Stimulated activated CD8-positive, alpha-beta memory T cell treated with anti-CD3 and anti-CD28 coated beads, Interleukin-2, amount 100 ng/mL, for 48 hours (primary cell): ENCODE measurements at regions not wholly inside any gene's neighbourhood (a gene's known extent, or its start where the extent isn't known, plus 50 kb on each side); places are given as distances from the start of the nearest gene placed in this dataset.

ENCODE experiments used
- DNase-seq, 2 donors: peaks; one replicate each; pipeline ENCODE4 v3.0.0-alpha.2; 2020; ENCODE audit warnings: low read depth in 2 of 2

- no peak for DNase-seq
Observed at GRCh38 chr1:25104932-25105561, 127.3 kb downstream of the SYF2 start.

- DNase-seq: no peak
Observed at GRCh38 chr1:25103164-25103795, 129.0 kb downstream of the SYF2 start.

GRCh38 chr1:25100151-25100833, 132.0 kb downstream of the SYF2 start:
- no peak for DNase-seq

DNA sequence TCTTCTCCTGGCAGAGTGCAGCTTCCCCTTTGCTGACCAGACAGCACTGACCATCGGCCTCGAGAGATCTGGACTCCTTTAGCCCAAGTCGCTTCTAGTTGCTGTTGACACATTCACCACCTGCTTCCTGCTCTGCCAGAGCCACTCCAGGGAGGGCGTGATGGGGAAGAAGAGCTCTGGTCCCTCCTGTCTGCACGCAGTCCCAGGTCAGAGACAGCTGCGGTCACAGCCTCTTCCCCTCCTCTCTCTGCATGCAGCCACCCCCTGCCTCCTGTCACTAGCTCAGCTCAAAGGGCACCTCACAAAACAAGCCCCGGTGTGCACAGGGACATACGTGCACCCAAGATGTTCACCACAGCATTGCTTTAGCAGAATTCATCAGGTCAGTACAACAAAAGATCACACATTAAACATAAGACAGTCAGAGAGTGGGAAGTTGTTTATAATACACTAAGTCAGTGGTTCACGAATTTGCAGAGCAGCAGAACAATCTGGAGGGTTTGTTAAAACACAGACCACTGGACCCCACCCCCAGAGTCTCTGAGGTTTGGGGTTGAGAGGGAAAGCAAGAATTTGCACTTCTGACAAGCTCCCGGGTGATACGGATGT, 132.9 kb downstream of the SYF2 start:
- DNase-seq: peak; percentile 30 to 45

DNA sequence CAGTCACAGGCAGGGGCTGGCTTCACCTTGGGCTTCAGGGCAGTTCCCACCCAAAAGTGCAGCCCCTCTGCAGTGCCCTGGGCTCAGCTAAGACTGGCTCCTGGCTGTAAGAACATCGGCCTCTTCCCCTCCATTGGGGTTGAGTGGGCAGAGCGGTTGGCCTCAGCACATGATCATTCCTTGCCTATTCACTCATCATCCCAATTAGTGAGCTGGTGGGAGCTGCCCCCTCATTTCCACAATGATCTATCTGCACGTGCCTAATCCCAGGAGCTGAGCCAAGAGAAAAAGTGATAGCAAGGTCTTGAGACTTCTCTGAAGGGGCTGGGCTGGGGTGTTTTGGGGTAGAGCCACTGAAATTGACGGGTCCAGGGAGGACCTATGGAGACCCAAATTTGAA, 133.6 kb downstream of the SYF2 start:
- DNase-seq: no peak

DNA sequence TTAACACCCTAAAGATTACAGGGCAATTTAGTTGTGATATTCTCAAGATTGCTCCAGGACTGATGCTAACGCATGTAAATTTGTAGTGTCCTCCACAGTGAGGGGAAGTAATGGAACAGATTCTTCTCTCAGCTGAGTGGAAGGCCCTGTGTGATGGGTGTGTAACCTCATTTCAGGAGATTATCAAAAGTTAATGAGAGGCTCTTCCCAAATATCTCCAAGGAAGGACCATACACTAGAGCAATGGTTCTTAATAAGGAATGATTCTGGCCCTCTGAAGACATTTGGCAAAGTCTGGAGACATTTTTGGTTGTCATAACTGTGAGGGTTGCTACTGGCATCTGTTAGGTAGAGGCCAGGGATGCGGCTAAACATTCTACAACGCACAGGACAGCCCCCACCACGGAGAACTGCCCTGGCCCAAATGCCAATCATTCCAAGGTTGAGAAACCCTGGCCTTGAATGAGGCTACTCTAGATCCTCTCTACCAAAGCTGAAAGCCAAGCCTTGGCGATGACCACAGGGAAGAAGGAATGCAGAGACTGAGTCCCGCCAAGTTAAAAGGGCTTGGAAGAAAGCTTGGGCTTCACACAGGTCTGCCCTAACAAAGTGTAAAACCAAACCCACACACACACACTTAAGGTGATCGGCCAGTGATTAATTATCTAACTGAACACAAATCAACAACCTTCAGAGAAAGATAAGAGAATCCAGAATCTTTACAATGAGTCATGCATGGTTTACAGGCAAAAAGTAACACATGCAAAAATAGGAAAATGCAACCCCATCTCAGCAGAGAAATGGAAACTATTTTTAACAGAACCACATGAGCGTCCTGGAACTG, 135.8 kb downstream of the SYF2 start:
- no peak for DNase-seq

GRCh38 chr1:25095635-25096200, 136.6 kb downstream of the SYF2 start:
- DNase-seq: no peak

DNA sequence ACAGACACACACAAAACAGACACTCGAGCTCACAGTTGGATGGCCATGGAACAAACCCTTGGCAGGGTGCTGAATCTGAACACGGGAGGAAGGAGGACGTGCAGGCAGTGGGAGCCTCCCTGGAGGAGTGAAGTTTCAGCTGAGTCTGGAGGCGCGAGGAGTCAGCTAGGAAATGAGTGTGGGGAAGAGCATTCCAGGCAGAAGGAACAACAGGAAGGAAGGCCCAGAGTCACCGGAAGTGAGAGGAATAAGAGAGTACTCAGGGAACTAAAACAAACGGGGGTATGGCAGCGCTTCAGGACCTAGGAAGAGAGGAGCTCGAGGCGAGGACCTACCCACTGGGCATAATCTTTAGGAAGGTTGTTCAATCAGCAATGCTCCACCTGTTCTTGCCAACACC, 137.3 kb downstream of the SYF2 start:
- DNase-seq: no peak

DNA sequence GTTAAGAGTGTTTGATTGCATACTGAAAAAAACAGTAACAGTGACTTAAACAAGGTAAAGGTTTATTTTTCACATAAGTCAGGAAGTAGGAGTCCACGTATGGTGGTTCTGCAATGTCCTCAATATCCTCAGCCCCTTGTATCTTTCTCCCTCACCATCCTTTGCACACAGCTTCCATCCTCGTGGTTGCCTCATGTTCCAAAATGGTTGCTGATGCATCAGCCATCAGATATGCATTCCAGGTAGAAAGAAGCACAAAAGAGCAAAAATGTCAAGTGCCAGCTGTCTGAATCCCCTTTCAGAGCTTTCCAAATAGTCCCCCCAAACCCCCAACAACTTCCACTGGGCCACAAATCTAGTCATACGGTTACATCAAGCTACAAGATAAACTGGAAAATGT, 138.1 kb downstream of the SYF2 start:
- DNase-seq: no peak

GRCh38 chr1:25091658-25092057, 140.6 kb downstream of the SYF2 start:
- DNase-seq: no peak

DNA sequence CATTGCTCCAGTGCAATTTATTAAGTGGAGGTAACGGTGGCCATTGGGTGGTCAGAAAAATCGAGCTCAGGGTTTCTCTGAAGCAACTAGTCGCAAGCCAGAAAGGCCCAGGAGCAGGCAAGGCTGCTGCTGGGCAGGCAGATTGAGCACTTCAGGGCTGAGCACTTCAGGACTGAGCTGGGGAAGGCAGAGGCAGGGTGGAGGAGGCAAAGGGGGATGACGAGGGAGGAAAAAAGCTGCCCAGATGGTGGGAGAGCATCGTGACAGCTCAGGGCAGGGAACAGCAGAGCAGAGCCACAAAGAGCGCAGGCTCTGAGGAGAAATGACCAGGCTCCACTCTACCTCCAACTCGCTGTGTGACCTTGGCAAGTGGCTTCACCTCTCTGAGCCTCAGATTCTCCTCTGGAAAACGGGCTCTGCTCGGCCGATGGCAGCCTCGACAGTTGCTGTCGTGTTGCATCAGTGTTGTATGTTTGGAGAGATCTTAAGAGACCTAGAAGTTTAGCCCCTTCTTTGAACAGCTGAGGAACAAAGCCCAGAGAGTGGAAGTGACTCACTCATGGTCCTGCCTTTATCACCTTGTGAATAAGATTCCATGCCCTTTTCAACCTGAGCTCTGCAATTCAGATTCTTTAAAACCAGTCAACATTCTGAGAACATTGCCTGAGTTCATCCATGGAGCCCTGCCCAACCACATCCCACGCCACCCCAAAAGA, 141.4 kb downstream of the SYF2 start:
- DNase-seq: no peak

- DNase-seq: no peak
Observed at GRCh38 chr1:25089772-25090171, 142.5 kb downstream of the SYF2 start.

DNA sequence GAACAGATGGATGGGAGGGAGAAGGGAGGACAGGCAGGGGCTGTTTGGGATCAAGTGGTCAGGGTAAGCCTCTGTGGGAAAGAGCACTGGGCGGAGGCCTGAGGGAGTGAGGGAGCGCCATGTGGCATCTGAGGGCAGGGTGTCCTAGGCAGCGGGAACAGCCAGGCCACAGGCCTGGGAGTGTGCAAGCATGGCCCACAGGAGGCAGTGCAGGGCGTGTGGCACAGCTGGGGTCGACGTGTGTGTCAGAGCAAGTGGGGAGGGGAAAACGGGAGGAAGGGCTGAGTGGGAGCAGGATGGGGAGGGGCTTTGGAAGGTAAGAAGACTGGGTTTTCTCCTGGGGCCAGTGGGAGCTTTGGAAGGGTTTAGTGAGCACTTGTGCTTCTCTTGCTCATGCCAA, 143.4 kb downstream of the SYF2 start:
- DNase-seq: no peak

GRCh38 chr1:25088180-25088701, 144.1 kb downstream of the SYF2 start:
- DNase-seq: no peak

DNA sequence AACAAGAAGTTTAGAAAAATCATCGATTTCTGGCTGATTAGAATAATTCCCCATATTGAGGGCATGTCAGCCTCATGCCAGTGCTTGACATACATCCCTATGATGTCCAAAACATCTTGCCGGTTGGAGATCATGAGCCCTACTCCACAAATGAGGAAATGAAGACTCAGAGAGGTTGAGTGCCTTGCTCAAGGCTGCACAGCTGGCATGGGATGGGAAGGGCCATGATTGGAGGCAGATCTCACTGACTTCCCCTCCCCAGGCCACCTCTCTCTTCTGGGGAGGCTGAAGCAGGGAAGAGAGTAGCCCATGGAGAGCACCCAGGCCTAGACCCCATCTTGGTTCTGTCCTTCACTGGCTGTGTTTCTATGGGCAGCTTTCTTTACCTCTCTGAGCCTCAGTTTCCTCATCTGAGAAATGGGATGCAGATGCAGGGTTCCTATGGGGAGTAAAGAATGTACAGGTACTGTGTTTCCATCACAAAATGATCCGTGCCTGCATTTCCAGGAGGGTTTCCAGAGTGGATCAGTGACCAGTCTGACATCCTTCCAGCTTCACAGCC, 145.7 kb downstream of the SYF2 start:
- no peak for DNase-seq

DNA sequence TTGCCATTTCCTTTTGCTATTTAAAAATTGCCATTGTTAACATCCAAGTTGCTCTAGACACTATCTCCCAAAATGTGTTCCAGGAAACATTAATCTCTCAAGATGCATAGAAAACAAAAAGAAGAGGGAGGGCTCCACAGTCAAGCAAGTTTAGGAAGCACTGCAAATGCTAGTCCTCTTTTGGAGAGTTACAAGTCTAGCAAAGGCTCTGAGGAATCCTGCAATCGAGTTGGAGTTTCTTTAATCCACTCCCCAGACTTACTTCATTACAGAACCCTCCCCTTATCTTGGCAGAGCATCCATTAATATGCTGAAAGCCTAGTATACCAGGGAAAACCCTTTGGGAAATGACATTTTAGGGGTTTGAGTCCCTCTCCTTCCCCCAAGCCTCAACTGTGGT, 147.9 kb downstream of the SYF2 start:
- no peak for DNase-seq

DNA sequence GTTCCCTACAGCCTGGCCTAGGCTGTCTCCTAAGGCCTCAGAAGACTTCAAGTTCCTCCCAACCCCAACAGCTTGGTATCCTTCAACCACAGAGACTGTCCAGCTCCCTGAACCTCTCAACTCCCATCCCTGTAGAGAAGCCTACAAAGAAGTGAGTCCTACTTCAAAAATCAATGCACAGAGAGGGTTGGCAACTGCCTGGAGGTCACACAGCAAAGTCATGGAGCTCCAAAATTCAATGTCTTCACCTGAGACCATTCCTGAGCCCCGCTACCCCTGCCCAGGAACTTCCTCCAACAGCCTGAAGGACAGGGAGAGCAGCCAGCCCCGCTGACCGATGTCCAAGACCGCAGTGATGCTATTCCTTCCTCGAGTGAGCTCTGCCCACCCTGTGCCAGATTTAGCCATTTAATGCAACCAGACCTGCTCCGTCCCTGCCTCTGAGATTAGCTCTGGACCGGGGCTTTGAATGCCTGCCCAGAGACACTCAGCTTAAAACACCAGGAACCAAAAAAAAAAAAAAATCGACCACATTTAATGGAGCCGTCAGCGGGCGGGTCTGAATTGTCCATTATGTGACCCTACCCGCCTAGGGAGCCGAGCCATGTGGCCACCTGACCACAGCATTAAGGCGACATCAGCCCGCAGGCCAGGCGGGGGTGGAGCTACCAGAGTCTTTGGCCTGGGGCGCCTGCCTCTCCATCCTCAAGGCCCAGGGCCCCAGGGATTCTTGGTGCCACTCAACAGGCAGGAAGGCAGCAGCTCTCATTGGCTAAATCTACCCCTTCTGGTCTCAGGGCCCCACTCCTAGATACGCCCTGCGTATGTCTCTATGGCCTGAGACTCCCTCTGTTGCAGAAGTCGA, 148.6 kb downstream of the SYF2 start:
- DNase-seq: no peak

DNA sequence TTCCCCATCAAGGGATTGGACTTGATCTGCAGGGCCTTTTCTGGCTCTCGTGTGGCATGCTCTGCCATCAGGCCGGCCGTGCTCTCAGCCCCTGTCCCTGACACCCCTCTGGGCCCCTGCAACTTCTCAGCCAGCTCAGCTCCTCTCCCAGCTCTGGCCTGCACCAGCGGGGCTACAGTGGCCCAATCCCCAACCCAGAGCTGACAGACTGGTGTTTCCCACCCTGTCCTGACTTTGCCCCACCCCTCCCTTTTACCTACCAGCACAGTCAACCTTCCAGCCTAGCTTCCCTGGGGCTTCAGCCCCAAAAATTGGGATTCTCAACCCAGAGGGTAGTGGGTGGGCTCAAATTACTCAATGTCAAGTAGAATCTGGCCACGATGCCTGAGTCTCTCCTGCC, 149.3 kb downstream of the SYF2 start:
- no peak for DNase-seq

DNA sequence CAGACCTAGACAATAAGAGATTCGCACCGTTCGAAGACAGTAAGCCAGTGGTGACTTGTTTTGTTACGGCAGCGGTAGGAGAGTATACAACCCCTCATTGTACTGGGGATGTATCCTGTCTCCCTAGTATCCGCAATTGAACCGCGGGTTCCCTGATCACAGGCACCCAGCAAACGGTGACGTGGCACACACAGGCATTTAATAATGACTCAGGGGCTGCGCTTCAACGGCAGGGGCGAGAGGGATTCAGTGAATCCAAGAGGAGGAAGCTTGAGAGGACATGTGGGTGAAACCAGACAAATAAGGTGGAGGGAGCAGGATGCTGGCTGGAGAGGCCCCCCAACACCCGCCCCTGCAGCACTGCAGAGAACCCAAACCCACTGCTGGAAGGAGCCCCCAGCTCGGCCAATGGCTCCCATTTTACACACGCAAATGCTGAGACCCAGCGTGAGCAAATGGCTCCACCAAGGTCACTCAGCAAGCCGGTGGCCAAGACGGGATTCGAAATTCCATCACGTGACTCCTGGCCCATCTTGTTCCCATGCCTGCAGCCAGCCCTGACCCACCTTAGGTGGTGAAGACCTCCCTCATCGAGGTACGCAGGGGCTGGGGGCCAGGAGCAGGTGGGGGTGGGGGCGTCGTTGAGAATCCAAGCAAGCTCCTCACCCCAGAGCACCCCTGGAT, 149.9 kb downstream of the SYF2 start:
- no peak for DNase-seq
